Kidney epithelial cell (primary cell): ENCODE measurements at regions not wholly inside any gene's neighbourhood (a gene's known extent, or its start where the extent isn't known, plus 50 kb on each side); places are given as distances from the start of the nearest gene placed in this dataset.

Experiments used
- DNase-seq: peaks from one replicate; pipeline ENCODE4 v3.0.0-alpha.2; 2010; ENCODE audit warnings: low read depth
- H3K27me3 ChIP-seq: 2 replicates; pipeline ENCODE4 v1.6.0; 2011; ENCODE audit warnings: low read length; ENCODE audit not compliant: control insufficient read depth, insufficient read depth
- H3K36me3 ChIP-seq: 2 replicates; pipeline ENCODE4 v1.5.1; 2011; ENCODE audit warnings: low read length; ENCODE audit not compliant: control insufficient read depth, insufficient read depth
- H3K4me3 ChIP-seq: 2 replicates; pipeline ENCODE4 v1.5.1; 2011; ENCODE audit warnings: low read depth, mild to moderate bottlenecking, control low read depth, low read length
- TF ChIP-seq, protein P1 (sequence below): IDR thresholded peaks from 2 replicates; pipeline ENCODE4 v1.5.1; 2011; ENCODE audit warnings: mild to moderate bottlenecking, moderate library complexity, low read length, control low read depth, inconsistent platforms; ENCODE audit not compliant: insufficient read depth, poor library complexity, severe bottlenecking

DNA sequence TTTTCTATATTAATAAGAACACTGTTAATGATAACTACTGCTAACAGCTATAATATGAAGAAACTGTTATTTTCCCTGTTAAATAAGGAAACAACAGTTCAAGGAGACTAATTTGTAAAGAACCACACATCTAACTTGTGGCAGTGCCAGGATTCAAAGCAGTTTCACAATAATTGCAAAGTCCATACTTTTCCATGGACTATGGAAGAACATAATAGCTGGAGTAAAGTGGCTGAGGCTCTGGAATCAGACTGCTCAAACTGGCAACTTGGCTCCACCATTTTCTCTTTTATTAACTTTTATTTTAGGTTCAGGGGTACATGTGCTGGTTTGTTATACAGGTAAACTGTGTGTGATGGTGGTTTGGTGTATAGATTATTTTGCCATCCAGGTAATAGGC lies 393.7 kb upstream of the CPEB2 start:
- Histone ChIP-seq H3K36me3 (no peaks in the 10 kb centered on the region), H3K27me3 (no peaks in the 10 kb centered on the region), H3K4me3 (no peak overlapping the region)
- no peak for DNase-seq
- TF ChIP-seq, protein P1, sequence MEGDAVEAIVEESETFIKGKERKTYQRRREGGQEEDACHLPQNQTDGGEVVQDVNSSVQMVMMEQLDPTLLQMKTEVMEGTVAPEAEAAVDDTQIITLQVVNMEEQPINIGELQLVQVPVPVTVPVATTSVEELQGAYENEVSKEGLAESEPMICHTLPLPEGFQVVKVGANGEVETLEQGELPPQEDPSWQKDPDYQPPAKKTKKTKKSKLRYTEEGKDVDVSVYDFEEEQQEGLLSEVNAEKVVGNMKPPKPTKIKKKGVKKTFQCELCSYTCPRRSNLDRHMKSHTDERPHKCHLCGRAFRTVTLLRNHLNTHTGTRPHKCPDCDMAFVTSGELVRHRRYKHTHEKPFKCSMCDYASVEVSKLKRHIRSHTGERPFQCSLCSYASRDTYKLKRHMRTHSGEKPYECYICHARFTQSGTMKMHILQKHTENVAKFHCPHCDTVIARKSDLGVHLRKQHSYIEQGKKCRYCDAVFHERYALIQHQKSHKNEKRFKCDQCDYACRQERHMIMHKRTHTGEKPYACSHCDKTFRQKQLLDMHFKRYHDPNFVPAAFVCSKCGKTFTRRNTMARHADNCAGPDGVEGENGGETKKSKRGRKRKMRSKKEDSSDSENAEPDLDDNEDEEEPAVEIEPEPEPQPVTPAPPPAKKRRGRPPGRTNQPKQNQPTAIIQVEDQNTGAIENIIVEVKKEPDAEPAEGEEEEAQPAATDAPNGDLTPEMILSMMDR, result no peak

DNA sequence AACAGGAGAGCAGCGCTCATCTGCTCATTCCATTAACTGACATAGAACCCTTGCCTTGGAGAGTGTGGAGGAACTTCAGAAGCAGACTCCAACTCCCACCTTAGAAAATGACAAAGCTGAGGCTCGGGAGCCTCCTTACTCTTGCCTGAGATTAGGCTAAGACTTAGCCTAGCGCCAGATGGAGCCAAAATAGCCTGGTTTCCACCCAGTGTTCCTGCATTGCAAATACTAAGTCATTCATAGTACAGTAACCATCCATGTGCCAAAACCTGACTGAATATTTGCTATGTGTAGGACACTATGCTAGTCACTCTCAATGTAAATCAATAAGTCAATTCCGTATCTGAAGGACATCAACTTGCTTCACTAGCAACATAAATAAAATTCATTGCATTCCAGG lies 387.4 kb upstream of the CPEB2 start:
- TF ChIP-seq, protein P1, result no peak
- H3K27me3 ChIP-seq, result no peaks in the 10 kb centered on the region
- H3K4me3 ChIP-seq, result no peak overlapping the region
- DNase-seq, result no peak
- no peaks in the 10 kb centered on the region for H3K36me3 ChIP-seq

DNA sequence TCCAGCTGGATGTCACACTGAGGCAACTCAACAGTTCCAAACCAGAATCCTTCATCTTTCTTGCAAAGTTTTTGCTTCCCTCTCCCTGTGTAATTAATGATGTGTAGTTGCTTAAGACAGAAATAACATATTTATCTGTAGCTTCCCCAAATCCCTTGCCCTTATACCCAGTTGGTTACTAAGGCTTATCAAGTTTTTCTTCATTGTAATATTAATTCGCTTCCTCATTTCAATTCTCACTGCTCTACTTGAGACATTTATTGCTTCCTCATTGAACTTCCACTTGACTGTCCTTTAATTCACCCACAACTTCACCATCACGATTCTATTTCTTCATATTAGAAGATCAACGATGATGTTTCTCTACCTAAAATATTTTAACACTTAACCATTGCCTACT lies 386.6 kb upstream of the CPEB2 start:
- DNase-seq, result no peak
- Histone ChIP-seq H3K27me3 (no peaks in the 10 kb centered on the region), H3K36me3 (no peaks in the 10 kb centered on the region), H3K4me3 (no peak overlapping the region)
- TF ChIP-seq, protein P1, result no peak

DNA sequence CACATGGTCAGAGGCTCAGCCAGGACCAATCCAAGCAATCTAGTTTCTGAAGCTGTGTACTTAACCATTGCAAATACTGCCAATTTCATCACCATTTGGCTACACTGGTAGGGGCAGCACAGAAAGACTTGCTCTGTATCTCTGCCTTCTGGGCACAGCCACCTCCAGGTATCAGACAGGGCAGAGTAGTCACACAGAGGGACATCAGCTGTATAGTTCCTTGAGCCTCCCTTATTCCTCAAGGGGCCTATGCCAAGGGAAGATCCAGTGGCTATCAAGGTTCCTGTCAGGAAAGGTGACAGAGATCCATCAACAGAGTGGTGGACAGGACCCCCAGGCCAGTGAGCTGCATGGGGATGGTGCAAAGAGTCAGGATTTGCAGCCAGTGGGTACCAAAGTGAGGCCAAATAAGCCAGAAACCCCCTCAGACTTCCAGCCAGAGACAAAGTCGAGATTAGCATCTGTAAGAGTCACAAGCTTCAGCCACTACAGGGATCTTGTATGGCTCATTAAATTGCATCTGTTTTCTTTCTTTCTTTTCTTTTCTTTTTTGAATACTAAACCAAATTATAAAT lies 381.6 kb upstream of the CPEB2 start:
- no peak for DNase-seq
- Histone ChIP-seq H3K36me3 (no peaks in the 10 kb centered on the region), H3K27me3 (no peaks in the 10 kb centered on the region), H3K4me3 (no peak overlapping the region)
- TF ChIP-seq, protein P1, result no peak

DNA sequence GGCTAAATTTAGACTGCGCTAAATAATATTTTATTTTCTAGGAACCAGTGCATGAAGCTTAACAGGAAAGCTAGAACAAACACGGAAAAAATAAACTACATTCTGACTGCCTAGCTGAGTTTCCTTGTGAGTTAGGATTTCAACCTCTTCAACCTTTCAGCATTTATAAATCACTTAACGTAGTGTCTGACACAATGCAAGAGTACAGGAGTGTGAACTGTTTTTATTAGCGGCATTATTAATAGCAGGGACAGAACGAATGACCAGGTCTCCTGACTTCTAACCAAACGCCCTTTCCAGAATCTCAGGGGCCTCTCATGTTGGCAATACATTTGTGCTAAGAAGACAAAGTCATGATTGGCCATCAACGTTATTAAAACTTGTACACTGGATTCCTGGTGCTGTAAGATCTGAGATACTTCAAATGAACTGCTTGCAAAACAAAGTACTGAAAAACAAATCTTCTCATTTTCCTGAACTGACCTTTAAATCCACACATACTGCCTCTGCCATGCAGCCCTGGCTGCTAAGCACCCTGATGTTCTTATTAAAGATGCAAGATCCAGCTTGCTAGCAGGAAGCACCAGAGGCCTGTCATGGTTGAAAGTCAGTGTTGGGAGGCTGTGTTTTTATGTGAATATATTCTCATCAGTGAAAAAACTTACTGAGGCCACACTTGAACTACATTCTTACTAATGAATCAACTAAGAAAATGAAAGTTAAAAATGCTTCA lies 380.4 kb upstream of the CPEB2 start:
- no peaks in the 10 kb centered on the region for H3K36me3 ChIP-seq
- DNase-seq, result no peak
- H3K27me3 ChIP-seq, result no peaks in the 10 kb centered on the region
- TF ChIP-seq, protein P1, result no peak
- H3K4me3 ChIP-seq, result no peak overlapping the region

DNA sequence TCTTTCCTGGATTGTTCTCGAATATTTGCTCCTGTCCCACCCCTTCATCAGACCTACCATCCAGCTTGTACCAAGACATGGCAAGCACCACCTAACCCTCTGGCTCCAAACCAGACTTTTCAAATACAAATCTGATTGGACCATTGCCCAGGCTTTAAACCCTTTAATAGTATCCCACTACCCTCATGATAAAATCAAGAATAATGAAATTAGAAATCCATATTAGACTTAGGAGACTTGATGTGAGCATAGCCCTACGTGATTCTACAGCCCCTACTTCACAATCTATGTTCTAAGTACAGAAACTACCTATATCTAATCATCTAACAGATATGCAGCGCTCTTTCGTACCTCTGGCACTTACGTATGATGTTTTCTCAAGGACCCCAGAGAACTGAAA lies 375.2 kb upstream of the CPEB2 start:
- no peak for DNase-seq
- no peaks in the 10 kb centered on the region for H3K27me3 ChIP-seq

More for the DNA sequence above, 375.2 kb upstream of the CPEB2 start:
- H3K4me3 ChIP-seq, result no peak overlapping the region
- no peaks in the 10 kb centered on the region for H3K36me3 ChIP-seq
- TF ChIP-seq, protein P1, result no peak
